Kidney tubule cell (primary cell): ENCODE measurements at regions not wholly inside any gene's neighbourhood (a gene's known extent, or its start where the extent isn't known, plus 50 kb on each side); places are given as distances from the start of the nearest gene placed in this dataset.
"Not testable (repeated sequence)": the region's sequence is repeated elsewhere in the genome, so short reads cannot be mapped to it uniquely, and the experiment has no call there.

Experiments
- DNase-seq: peaks from one replicate; pipeline ENCODE4 v3.0.0-alpha.2; 2018; ENCODE audit warnings: low spot score

GRCh38 chr6:56839533-56840183, 115.2 kb upstream of the BEND6 start:
- DNase-seq, result no peak

- no peak for DNase-seq
Measured at GRCh38 chr6:56838965-56839364, 115.9 kb upstream of the BEND6 start.

GRCh38 chr6:56838016-56838555, 116.8 kb upstream of the BEND6 start:
- DNase-seq, result no peak

GRCh38 chr6:56837322-56837894, 117.5 kb upstream of the BEND6 start:
- no peak for DNase-seq

- no peak for DNase-seq
Measured at GRCh38 chr6:56835612-56836011, 119.3 kb upstream of the BEND6 start.

- DNase-seq, result no peak
Measured at GRCh38 chr6:56833873-56834272, 121.0 kb upstream of the BEND6 start.

GRCh38 chr6:56833127-56833791, 121.6 kb upstream of the BEND6 start:
- DNase-seq, result no peak

GRCh38 chr6:56832225-56832624, 122.7 kb upstream of the BEND6 start:
- DNase-seq, result no peak

- no peak for DNase-seq
Measured at GRCh38 chr6:56831334-56831733, 123.6 kb upstream of the BEND6 start.

GRCh38 chr6:56827908-56828649, 126.8 kb upstream of the BEND6 start:
- no peak for DNase-seq

GRCh38 chr6:56824431-56824830, 130.5 kb upstream of the BEND6 start:
- DNase-seq, result not testable (repeated sequence)

GRCh38 chr6:56821005-56821432, 133.9 kb upstream of the BEND6 start:
- DNase-seq, result no peak

GRCh38 chr6:56820060-56820459, 134.8 kb upstream of the BEND6 start:
- no peak for DNase-seq

- DNase-seq, result no peak
Measured at GRCh38 chr6:56819604-56820003, 135.3 kb upstream of the BEND6 start.

- no peak for DNase-seq
Measured at GRCh38 chr6:56816370-56816769, 138.5 kb upstream of the BEND6 start.

GRCh38 chr6:56815436-56815835, 139.5 kb upstream of the BEND6 start:
- DNase-seq, result no peak

GRCh38 chr6:56814802-56815201, 140.1 kb upstream of the BEND6 start:
- DNase-seq, result no peak

- DNase-seq, result no peak
Measured at GRCh38 chr6:56814308-56814707, 140.6 kb upstream of the BEND6 start.

- DNase-seq, result not testable (repeated sequence)
Measured at GRCh38 chr6:56812851-56813250, 142.1 kb upstream of the BEND6 start.

- DNase-seq, result peak; percentile 71
Measured at GRCh38 chr6:56808871-56809359, 146.0 kb upstream of the BEND6 start.

GRCh38 chr6:56807989-56808337, 146.9 kb upstream of the BEND6 start:
- no peak for DNase-seq

- DNase-seq, result no peak
Measured at GRCh38 chr6:56807326-56807988, 147.4 kb upstream of the BEND6 start.
